GM12878 (cell line): ENCODE measurements at regions not wholly inside any gene's neighbourhood (a gene's known extent, or its start where the extent isn't known, plus 50 kb on each side); places are given as distances from the start of the nearest gene placed in this dataset.

Source experiments
- CEBPB ChIP-seq, 2 experiments: fragments of 150-350 bp in 1 of 2; IDR thresholded peaks; 2 replicates each; pipeline ENCODE4 v1.6.1; 2012 to 2014; ENCODE audit warnings: low read depth in 2 of 2, low read length in 2 of 2, borderline replicate concordance in 1 of 2, inconsistent platforms in 1 of 2
- CHD4 ChIP-seq: fragments of 200-600 bp; sonication (generic); IDR thresholded peaks from 2 replicates; pipeline ENCODE4 v1.6.1; 2016; ENCODE audit warnings: mild to moderate bottlenecking
- CTCF ChIP-seq, 3 experiments: IDR thresholded peaks in 2 of 3; conservative IDR thresholded peaks in 1 of 3; 2 replicates each; pipeline ENCODE4 v1.5.1; 2011; ENCODE audit warnings: low read depth in 3 of 3, low read length in 3 of 3, mild to moderate bottlenecking in 3 of 3, control low read depth in 2 of 3, moderate library complexity in 2 of 3, inconsistent platforms in 1 of 3, mixed read lengths in 1 of 3; ENCODE audit not compliant: control insufficient read depth in 2 of 3, insufficient read depth in 1 of 3; ENCODE audit errors: extremely low read depth in 1 of 3
- E4F1 ChIP-seq: fragments of 450-650 bp; IDR thresholded peaks from 2 replicates; pipeline ENCODE4 v1.6.1; 2018; ENCODE audit warnings: borderline replicate concordance, mild to moderate bottlenecking; ENCODE audit not compliant: partially characterized antibody
- EGR1 ChIP-seq, 2 experiments: IDR thresholded peaks; 1 replicate in 1 of 2; 2 replicates in 1 of 2; pipeline ENCODE4 v1.6.1; 2011 to 2012; ENCODE audit warnings: low read depth in 2 of 2, low read length in 2 of 2, borderline replicate concordance in 1 of 2, mild to moderate bottlenecking in 1 of 2, moderate library complexity in 1 of 2
- ETV6 ChIP-seq, 2 experiments: fragments of 450-650 bp in 1 of 2; IDR thresholded peaks in 1 of 2; conservative IDR thresholded peaks in 1 of 2; 2 replicates each; pipeline ENCODE4 v1.6.1; 2014; ENCODE audit warnings: antibody characterized with exemption in 1 of 2, borderline replicate concordance in 1 of 2, low read depth in 1 of 2, mild to moderate bottlenecking in 1 of 2, moderate library complexity in 1 of 2
- TCF3 ChIP-seq: IDR thresholded peaks from 2 replicates; pipeline ENCODE4 v1.6.1; 2012; ENCODE audit warnings: low read depth, mild to moderate bottlenecking, low read length, borderline replicate concordance; ENCODE audit not compliant: insufficient read depth
- YBX1 ChIP-seq: fragments of 450-650 bp; IDR thresholded peaks from 2 replicates; pipeline ENCODE4 v1.6.1; 2016; ENCODE audit warnings: antibody characterized with exemption
- ZNF274 ChIP-seq: IDR thresholded peaks from one replicate; pipeline ENCODE4 v1.8.0; 2011; ENCODE audit not compliant: insufficient read length, insufficient read depth
- ZNF687 ChIP-seq: fragments of 450-650 bp; IDR thresholded peaks from 2 replicates; pipeline ENCODE4 v1.6.1; 2017; ENCODE audit warnings: mild to moderate bottlenecking, moderate library complexity

- TF ChIP-seq CTCF (IDR thresholded peaks at IDR 0.05 in 2 of 3, conservative IDR thresholded peaks at IDR 0.05 in 1 of 3; ENCODE audit: control insufficient read depth in 2 of 3, extremely low read depth in 1 of 3, insufficient read depth in 1 of 3, low read depth in 3 of 3, low read length in 3 of 3), result no peak
- no peak for TF ChIP-seq ETV6 (conservative IDR thresholded peaks at IDR 0.05 in 1 of 2, IDR thresholded peaks at IDR 0.05 in 1 of 2; ENCODE audit: borderline replicate concordance in 1 of 2, low read depth in 1 of 2)
- TF ChIP-seq E4F1, result no peak
- no peak for TF ChIP-seq ZNF687
- no peak for TF ChIP-seq TCF3
- TF ChIP-seq CEBPB (IDR thresholded peaks at IDR 0.05; ENCODE audit: borderline replicate concordance in 1 of 2, low read depth in 2 of 2, low read length in 2 of 2), result no peak
- TF ChIP-seq CHD4, result no peak
- TF ChIP-seq YBX1, result no peak
- TF ChIP-seq EGR1 (IDR thresholded peaks at IDR 0.05; ENCODE audit: borderline replicate concordance in 1 of 2, low read depth in 2 of 2, low read length in 2 of 2), result no peak
- TF ChIP-seq ZNF274, result no peak
Observed at GRCh38 chr4:135281230-135281629, 1079.6 kb upstream of the PABPC4L start.
